22Rv1 (cell line): ENCODE measurements at regions not wholly inside any gene's neighbourhood (a gene's known extent, or its start where the extent isn't known, plus 50 kb on each side); places are given as distances from the start of the nearest gene placed in this dataset.

Source experiments
- ZFX ChIP-seq: fragments of 450-650 bp; IDR thresholded peaks from 2 replicates; pipeline ENCODE4 v1.6.1; 2017; ENCODE audit warnings: antibody characterized with exemption, borderline replicate concordance
- TF ChIP-seq, protein P1 (sequence below): fragments of 450-650 bp; IDR thresholded peaks from 2 replicates; pipeline ENCODE4 v1.5.1; 2017; ENCODE audit warnings: mild to moderate bottlenecking

DNA sequence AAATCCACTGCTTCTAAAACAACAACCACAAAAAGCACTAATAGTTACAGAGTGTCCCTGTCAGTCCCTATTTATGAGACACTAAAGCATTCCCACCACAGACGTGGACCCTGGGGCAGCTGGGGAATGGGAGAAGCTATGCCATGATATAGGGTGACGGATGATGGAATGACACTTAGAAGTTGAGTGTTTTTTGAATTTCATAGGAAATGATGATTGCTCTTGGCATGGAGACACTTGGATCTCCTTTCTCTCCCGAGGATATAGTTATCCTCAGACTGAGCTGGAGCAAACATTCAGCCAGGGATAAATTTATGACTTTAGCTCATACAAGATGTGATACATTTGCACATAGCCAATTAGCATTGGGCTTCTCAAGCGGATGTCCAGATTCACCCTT is 151.2 kb downstream of the EDN3 start:
- TF ChIP-seq, protein P1, sequence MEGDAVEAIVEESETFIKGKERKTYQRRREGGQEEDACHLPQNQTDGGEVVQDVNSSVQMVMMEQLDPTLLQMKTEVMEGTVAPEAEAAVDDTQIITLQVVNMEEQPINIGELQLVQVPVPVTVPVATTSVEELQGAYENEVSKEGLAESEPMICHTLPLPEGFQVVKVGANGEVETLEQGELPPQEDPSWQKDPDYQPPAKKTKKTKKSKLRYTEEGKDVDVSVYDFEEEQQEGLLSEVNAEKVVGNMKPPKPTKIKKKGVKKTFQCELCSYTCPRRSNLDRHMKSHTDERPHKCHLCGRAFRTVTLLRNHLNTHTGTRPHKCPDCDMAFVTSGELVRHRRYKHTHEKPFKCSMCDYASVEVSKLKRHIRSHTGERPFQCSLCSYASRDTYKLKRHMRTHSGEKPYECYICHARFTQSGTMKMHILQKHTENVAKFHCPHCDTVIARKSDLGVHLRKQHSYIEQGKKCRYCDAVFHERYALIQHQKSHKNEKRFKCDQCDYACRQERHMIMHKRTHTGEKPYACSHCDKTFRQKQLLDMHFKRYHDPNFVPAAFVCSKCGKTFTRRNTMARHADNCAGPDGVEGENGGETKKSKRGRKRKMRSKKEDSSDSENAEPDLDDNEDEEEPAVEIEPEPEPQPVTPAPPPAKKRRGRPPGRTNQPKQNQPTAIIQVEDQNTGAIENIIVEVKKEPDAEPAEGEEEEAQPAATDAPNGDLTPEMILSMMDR: no peak
- TF ChIP-seq ZFX: no peak
